CD4-positive, alpha-beta T cell treated with Interleukin-1 beta for 1 hour (primary cell): ENCODE measurements at regions not wholly inside any gene's neighbourhood (a gene's known extent, or its start where the extent isn't known, plus 50 kb on each side); places are given as distances from the start of the nearest gene placed in this dataset.
A peak's percentile ranks its signal among the peaks of the same experiment; 100 is the strongest.

Experiments
- DNase-seq, 2 donors: peaks; one replicate each; pipeline ENCODE4 v3.0.0-alpha.2; 2020 to 2022

DNA sequence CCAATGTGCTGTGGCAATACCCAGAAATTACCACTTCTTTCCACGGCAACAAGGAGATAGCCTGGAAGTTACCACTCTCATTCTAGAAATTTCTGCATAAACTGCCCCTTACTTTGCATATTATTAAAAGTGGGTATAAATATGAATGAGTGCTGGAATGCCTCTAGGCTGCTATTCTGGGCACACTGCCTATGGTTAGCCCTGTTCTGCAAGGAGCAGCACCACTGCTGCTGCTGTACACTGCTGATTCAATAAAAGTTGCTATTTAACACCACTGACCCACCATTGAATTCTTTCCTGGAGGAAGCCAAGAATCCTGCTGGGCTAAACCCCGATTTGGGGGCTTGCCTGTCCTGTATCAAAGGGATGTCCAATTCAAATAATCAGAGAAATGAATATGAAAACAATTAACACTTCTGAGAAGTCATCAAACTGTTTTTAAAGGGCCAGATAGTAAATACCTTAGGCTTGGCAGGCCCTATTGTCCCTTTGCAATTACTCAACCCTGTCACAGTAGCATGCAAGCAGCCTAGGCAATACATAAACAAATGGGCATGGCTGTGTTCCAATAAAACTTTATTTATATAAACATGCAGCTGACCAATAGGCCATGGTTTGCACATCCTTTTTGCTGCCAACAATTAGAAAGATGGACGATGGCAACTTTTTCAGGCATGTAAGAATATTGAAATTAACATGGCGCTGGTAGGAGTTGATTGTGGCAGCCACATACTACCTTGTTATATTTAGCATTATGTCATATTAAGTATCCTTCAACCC lies 369.4 kb upstream of the B3GALT2 start:
- DNase-seq: no peak

DNA sequence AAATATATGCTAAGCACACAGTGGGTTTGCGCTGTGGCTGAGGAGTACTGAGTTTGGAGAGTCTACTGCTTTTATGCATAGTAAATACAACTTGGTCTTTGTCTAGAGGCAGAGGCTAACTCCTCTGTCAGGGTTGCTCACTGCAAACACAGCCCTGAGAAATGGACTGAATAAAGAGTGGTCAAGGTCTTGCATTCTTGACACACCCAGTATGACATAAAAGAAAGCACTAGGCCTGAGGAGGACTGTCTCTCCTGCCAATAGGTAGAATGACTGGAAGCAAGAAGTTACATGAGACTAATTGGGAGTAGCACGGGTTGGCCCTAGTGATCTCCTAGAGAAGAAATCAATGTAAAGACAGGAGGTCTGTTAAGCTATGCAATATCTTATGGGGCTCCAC lies 367.2 kb upstream of the B3GALT2 start:
- DNase-seq: no peak

DNA sequence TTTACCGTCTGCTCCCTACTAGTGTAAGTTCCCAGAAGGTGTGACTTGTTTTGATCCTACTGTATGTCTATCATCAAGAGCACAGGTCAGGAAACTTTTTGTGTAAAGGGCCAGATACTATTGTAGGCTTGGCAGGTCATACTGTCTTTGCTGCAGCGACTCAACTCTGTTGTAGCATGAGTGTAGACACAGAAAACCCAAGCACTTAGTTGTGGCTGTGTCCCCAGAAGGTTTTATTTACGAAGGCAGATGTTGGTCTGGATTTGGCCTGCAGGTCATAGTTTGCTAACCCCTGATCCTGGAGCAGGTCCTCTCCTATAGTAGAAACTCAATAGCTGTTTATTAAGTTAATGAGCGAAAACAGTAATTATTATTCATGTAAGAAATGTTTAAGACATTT lies 365.9 kb upstream of the B3GALT2 start:
- DNase-seq: no peak

DNA sequence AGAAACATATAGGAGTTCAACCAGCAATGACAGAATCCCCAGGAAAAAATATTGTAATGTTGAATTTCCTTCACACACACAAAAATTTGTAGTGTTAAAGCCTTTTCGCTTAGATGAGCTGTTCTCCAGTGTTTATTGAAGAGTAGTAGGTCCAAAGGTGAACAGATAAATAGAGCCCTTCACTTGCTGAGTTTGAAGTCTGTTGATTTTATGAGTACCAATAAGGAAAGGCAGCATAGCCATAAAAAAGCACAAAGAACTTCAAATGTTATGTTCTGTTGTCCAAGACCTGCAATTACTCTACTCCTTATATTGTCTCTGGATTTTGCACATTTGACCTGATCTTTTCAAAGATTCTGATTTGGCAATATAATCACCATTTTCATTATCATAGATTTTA lies 362.7 kb upstream of the B3GALT2 start:
- DNase-seq: no peak

DNA sequence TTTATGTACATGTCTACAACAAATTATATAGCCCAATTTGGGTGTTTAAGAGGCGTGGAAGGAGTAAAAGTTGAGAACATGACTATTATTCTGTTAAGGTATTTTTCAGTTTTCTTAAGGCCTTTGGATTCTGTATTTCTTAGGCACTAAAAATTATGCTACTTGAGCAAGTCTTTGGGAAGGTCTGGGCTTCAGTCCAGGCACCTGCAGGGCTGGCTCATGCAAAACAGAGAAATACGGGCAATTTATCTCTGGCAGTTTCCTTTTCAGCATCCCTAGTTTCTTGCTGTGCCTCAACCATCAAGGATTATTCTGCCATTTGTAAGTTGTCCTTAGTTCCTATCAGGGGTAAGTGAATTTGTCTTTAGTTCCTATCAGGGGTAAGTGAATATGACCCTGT lies 358.8 kb upstream of the B3GALT2 start:
- DNase-seq: no peak

DNA sequence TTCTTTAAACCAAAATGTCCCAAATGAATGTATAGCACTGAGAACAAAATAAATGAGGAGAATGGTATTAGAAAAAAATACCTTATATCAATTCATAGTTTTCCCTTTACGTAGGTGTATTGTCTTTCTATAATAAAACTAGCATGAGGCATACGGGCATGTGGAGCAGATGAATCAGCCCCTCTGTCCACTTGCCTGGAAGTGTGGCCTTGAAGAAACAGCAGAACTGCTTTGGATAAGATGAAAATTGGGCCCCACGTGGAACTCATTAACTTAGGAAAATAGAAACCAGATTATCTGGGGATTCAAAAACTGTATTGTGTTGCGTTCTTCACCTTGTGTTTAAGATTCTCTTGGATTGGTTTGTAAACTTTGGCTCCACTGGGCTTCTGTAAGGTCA lies 356.8 kb upstream of the B3GALT2 start:
- DNase-seq: no peak

DNA sequence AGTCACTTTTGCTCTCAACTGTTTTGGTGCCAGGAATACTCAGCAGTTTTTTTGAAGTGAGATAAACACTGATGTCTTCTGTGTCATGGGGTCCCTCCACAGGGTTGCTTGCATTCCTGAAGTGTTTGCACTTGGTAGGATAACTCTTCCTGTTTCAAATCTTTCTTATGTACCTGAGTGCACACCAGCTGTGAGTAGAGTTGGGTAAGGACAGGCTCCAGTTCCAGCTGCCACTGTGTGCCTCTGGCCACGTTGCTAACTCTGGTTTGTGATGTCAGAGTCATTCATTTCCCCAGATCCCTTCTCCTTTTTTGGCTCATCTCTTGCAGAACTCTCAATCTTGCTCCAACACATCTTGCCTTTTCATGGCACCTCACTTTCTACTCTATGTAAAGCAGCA lies 356.3 kb upstream of the B3GALT2 start:
- DNase-seq: no peak

DNA sequence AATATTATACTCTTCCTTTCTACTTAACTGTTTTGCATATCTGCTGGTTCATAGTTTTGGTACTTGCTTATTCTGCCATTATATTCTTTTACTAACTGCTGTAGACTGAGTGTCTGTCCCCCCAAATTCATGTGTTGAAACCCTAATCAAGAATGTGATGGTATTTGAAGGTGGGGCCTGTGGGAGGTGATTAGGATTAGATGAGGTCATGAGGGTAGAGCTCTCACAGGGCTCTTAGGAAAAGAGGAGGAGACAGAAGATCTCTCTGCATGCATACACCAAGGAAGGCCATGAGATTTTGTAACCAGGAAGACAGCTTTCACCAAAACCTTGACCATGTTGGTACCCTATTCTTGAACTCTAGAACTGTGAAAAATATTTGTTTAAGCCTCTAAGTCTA lies 354.1 kb upstream of the B3GALT2 start:
- DNase-seq: peak in 1 of 2 donors; percentile 48

DNA sequence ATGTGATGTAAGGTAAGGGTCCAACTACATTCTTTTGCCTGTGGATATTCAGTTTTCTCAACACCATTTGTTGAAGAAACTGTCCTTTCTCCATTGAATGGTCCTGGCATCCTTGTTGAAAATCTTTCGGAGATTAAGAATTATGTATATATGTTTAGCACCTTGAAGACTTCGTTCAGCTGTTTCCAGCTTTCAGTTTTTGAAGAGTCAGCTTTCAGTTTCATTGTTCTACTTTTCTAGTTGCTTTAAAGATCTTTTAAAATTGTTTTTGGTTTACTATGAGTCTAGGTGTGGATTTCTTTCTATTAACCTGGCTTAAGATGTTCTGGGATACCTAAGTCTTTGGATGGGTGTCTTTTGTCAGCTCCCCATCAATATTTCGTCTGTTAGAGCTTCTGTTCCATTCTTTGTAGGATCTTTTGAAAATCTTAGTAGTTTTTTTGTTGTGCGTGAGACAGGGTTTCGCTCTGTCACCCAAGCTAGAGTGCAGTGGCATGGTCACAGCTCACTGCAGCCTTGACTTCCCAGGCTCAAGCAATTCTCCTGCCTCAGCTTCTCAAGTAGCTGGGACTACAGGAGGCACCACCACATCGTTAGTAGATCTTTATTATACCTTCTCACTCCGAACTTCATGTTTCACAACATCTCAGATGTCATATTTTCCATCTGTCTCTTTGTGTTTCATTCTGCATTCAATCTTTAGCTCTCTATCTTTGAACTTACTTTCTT lies 353.5 kb upstream of the B3GALT2 start:
- peak in 1 of 2 donors; percentile 34 for DNase-seq

DNA sequence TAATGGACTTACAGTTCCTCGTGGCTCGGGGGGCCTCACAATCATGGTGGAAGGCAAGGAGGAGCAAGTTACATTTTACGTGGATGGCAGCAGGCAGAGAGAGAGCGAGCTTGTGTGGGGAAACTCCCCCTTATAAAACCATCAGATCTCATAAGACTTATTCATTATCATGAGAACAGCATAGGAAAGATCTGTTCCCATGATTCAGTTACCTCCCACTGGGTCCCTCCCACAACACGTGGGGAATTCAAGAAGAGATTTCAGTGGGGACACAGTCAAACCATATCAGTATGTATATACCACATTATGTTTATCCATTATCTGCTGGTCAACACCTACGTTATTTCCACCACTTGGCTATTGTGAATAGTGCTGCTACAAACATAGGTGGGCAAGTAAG lies 352.3 kb upstream of the B3GALT2 start:
- peak in 1 of 2 donors; percentile 40 for DNase-seq

DNA sequence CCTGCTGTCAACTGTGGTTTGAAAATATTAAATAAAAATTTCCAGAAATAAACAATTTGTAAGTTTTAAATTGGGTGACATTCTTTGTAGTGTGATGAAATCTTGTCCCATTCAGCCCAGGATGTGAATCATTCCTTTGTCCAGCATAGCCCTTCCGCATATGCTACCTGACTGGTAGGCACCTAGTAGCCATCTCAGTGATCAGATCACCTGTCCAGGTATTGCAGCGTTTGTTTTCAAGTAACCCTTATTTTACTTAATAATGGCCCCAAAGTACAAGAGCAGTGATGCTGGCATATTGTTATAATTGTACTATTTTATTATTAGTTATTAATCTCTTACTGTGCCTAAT lies 351.6 kb upstream of the B3GALT2 start:
- DNase-seq: no peak

DNA sequence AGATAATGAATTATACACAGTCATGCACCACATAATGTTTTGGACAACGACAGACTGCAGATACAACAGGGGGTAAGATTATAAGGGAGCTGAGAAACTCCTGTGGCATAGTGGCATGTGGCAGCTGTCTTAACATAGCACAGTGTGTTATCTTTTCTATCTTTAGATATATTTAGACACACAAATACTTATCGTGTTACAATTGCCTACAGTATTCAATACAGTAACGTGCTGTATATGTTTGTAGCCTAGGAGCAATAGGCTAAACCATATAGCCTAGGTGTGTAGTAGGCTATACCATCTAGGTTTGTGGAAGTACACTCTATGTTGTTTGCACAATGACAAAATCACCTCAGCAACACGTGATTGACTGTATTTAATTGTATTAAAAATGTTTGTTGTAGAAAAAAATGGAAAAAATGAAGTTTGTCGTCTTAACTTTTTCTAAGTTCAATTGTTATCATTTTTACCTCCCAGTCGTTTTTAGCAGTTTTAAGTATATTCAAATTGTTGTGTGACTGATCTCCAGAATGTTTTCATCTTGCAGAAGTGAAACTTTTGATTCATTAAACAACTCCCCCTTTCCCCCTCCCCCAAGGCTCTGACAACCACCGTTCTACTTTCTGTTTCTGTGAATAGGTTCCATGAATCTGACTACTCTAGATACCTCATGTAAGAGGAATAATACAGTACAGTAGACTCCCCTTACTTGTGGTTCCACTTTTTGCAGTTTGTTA lies 351.0 kb upstream of the B3GALT2 start:
- peak; percentile 49 to 64 for DNase-seq

DNA sequence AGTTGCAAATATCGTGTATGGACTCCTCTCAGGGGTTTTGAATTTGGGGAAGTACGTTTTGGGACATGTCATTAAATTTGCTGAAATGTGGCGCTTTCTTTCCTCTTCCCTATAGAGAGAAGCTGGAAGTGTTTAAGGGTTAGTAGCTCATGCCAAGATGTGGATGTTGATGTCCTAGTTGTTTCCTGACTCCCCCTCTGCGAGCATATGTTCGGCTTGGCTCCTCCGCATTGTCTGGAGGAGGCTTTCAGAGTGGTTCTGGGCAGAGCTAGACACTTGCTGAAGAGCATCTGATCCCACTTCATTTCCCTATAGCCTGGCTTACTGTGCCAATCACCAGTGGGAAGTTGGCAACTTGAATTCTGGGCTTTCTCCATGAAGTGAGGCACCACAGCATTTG lies 347.4 kb upstream of the B3GALT2 start:
- no peak for DNase-seq

DNA sequence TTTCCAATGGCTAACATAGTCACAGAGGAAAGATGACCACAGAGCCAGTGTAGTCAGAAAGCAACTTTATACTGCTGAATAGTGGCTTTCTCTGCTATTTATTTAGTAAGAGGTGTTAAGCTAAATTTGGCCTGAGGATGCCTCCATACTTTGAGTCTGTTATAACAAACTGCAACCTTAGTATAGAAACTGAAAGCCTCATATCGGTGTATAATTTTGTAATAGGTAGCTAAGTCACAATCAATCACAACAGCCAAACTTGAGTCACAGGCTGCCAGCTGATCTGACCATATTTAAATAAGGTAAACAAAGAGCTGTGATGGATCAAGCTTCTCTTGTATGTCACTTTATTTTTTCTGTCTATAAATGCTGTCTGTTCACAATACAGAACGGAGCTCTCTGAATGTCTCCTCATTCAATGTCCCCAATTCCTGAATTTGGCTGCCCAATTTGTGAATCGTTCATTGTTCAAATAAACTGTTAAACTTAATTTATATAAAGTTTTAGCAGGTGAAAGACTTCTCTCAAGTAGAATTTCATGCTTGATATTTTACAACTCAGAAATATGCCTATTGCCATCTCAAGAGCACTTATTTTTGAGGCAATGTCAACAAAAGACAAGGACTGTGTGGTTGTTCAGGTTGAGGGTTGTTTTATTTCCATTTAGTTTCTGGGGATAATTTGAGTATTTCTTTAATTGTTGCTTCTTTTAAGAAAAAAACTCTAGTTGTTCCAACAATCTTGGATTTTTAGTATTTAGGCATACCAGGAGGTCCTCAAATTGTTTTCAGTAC lies 339.7 kb upstream of the B3GALT2 start:
- no peak for DNase-seq

DNA sequence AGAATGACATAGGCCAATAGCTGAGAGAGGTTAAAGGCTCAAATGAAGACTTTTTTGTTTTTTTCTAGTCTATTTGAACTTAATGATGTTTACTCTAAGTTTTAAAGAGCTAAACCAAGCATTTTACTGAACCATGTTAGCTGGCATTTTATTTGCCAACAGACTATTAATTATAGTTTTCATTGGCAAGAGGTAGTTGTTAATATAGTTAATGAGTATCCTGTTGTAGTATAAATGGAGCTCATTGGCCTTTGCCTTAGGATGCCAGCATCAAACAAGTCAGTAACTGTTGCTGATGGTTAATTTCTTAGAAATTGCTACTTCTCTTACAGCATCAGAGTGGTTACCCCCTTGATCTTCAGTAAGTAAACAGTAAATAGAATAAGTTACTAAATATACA lies 339.0 kb upstream of the B3GALT2 start:
- no peak for DNase-seq

DNA sequence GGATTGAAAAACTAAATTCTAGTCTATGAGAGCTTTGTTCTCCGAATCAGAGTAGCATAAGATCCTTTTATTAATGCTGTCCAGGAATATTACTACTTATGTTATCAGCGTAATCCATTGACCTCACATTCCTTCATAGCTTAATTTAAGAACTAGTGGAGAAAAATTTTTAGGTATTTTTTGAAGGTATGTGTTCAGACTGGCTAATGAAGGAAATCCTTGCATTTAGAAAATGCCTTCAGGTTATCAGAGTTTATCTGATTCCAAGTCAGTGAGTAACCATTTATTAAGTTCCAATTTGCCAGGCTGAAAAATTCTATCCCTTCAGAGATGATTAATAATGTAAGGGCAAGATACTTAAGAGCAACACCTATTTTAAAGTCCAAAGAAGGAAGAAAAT lies 338.2 kb upstream of the B3GALT2 start:
- DNase-seq: no peak

DNA sequence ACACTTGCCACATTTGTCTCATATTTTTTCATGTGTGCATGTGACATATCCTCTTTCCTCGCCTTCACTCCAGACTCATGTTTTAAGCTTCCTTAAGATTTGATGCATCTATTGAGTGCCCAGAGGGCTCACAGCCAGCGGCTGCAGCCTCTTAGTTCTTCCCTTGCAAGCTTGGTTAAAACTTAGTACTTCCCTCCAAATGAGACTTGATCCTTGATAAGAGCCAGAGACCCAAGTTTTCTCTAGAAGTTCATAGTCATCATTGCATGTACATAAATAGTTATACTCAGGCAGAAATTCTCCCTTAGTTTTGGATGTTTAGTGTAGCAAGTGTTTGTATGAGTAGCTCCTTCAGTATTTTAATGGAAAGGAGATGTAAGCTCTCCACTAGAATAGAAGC lies 337.6 kb upstream of the B3GALT2 start:
- DNase-seq: no peak

DNA sequence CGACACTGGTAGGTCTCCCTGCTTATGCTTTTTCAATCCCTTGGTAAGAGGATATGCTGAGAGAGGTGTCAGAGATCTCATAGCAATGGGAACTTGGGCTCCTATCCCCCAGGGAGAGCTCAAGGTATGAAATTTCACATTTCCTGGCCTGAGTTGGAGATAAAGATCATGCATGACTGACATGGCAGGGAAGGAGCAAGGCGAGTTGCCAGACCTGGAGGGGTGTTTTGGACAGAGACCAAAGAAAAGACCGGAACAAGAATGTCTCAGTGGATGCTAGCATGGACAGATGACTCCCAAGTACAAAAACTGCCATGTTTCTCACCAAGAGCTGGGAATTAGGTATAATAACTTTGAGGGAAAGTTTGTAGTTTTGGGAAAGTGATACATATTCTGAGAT lies 334.1 kb upstream of the B3GALT2 start:
- no peak for DNase-seq

DNA sequence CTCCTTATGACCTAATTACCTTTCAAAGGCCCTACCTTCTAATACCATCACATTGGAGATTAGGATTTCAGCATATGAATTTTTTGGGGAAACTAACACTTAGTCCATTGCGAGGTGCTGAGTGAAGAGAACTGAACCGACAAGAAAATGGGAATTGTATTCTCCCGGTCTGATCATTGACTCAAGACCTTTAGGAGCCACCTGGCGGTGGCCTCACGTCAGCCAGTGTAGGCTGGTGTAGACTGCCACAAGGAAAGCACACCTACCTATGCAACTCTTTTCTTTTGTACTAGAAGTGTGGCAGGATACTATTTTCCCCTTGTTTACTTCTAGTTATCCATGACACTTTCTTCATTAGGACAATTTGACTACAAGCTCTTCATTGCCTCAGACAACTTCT lies 333.5 kb upstream of the B3GALT2 start:
- no peak for DNase-seq

DNA sequence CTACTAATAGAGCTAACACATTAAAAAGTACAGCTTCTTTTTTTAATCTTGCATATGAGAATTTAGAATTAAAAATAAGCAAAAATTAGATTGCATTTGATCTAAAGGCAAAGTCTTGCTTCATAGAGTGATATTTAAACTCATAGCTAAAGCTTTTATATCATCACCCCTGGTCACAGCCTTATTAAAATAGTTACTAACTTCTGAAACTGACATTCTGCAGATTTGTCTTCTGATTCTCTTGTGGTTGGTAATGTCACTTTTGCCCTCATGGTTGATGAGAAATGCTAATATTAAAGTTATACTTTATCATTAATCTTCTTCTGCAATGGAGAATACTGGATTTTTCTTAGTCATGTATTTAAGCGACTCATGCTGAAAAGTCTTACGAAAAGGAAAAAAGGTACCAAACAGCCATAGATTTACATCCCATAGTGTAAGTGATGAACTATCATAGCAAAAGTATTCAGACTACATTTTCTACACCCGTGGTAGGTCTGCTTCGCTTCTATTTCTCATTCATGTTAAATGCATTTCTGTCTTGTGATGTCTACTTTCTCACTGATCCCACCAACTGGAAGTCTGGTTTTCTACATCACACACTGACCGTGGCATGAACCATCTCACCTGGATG lies 330.5 kb upstream of the B3GALT2 start:
- no peak for DNase-seq

DNA sequence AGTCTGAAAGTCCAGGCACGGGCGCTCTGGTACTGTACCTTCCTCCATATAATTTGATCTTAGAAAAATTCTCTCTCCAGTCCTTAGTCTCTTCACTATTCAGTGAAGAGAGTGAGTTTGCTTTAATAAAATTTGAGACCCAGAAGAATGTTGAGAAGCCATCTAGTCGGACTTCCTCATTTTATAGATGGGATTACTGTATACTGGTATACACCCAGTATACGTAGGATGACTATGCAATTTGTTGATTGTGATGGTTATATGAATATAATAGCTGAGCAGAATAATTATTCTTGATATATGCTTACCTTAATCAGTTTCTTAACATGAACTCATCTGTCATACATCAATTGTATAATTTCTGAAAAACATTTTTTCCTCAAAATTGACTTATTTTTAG lies 328.0 kb upstream of the B3GALT2 start:
- no peak for DNase-seq

DNA sequence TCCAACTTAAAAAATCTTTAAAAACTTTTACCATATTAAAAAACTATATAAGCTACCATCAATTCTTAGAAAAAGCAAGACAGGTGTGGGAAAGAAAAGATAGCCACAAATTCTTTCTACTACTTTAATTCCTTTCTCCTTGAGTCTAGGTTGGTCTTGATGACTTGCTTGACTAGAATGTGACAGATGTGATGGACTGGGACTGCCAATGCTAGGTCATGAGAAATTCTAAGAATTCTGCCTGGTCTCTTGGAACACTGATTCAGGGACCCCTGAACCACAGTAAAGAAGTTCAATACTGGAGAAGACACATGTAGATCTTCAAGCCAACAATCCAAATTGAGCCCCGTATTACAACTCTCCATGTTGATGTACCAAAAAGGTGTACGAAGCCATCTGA lies 326.6 kb upstream of the B3GALT2 start:
- DNase-seq: no peak

DNA sequence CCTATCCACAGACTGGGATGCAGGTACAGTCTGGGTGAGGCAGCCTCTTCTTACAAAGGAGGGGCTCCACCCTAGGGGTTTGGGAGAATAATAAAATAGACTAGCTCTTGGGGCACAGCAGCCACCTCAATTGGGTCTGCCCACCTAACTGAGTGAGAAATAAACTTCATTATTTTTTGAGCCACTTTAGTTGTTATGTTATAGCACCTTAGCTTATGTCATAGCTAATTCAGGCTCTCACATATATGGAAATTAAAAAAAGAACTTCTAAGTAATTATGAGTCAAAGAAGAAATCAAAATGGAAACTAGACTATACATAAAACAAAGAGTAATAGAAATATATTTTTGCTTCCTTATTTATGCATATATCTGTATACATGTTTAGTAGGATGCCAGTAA lies 318.5 kb upstream of the B3GALT2 start:
- DNase-seq: no peak
